SK-N-SH treated with all-trans-retinoic acid at 6 μM for 48 hours (cell line): ENCODE measurements at regions not wholly inside any gene's neighbourhood (a gene's known extent, or its start where the extent isn't known, plus 50 kb on each side); places are given as distances from the start of the nearest gene placed in this dataset.

Experiments
- ATAC-seq: fragments of 200-7000 bp; cut with Tn5 transposase; 3 replicates; pipeline ENCODE4 v1.9.1; 2020; ENCODE audit warnings: mild to moderate bottlenecking, moderate library complexity
- CREB5 ChIP-seq: fragments of 250-450 bp; sonication (Bioruptor Pico); IDR thresholded peaks from 2 replicates; pipeline ENCODE4 v1.5.1; 2020; ENCODE audit warnings: low read depth, mild to moderate bottlenecking, moderate library complexity
- CSDC2 ChIP-seq: fragments of 250-450 bp; sonication (Bioruptor Pico); IDR thresholded peaks from 2 replicates; pipeline ENCODE4 v1.5.0; 2020; ENCODE audit warnings: mild to moderate bottlenecking, moderate library complexity
- CSRNP3 ChIP-seq: fragments of 250-450 bp; sonication (Bioruptor Pico); IDR thresholded peaks from 2 replicates; pipeline ENCODE4 v1.5.1; 2021; ENCODE audit warnings: mild to moderate bottlenecking, moderate library complexity
- ESRRG ChIP-seq: fragments of 250-450 bp; sonication (Bioruptor Pico); IDR thresholded peaks from 2 replicates; pipeline ENCODE4 v1.6.1; 2021; ENCODE audit warnings: mild to moderate bottlenecking
- GLIS3 ChIP-seq: fragments of 250-450 bp; sonication (Bioruptor Pico); IDR thresholded peaks from 2 replicates; pipeline ENCODE4 v1.5.0; 2020; ENCODE audit warnings: mild to moderate bottlenecking, moderate library complexity
- ISL1 ChIP-seq: fragments of 250-450 bp; sonication (Bioruptor Pico); IDR thresholded peaks from 2 replicates; pipeline ENCODE4 v2.1.2; 2022; ENCODE audit warnings: mild to moderate bottlenecking, moderate library complexity
- OSR1 ChIP-seq: fragments of 250-450 bp; sonication (Bioruptor Pico); IDR thresholded peaks from 2 replicates; pipeline ENCODE4 v1.8.0; 2022; ENCODE audit warnings: moderate library complexity, mild to moderate bottlenecking, inconsistent platforms
- PATZ1 ChIP-seq: fragments of 250-450 bp; sonication (Bioruptor Pico); IDR thresholded peaks from 2 replicates; pipeline ENCODE4 v1.8.0; 2020; ENCODE audit warnings: mild to moderate bottlenecking, moderate library complexity, borderline replicate concordance
- POU6F1 ChIP-seq: fragments of 250-450 bp; sonication (Bioruptor Pico); IDR thresholded peaks from 2 replicates; pipeline ENCODE4 v1.8.0; 2021; ENCODE audit warnings: low read depth, mild to moderate bottlenecking, moderate library complexity, borderline replicate concordance
- PPARA ChIP-seq: fragments of 250-450 bp; sonication (Bioruptor Pico); IDR thresholded peaks from 2 replicates; pipeline ENCODE4 v1.5.0; 2020; ENCODE audit warnings: mild to moderate bottlenecking, borderline replicate concordance
- RARB ChIP-seq: fragments of 250-450 bp; sonication (Bioruptor Pico); IDR thresholded peaks from 2 replicates; pipeline ENCODE4 v1.8.0; 2021; ENCODE audit warnings: mild to moderate bottlenecking, moderate library complexity
- SNAI2 ChIP-seq: fragments of 250-450 bp; sonication (Bioruptor Pico); IDR thresholded peaks from 2 replicates; pipeline ENCODE4 v1.5.0; 2020; ENCODE audit warnings: mild to moderate bottlenecking, moderate library complexity
- TCF4 ChIP-seq: fragments of 250-450 bp; sonication (Bioruptor Pico); IDR thresholded peaks from 2 replicates; pipeline ENCODE4 v1.8.0; 2021; ENCODE audit warnings: mild to moderate bottlenecking, moderate library complexity, borderline replicate concordance
- TOX ChIP-seq: fragments of 250-450 bp; sonication (Bioruptor Pico); IDR thresholded peaks from 2 replicates; pipeline ENCODE4 v1.8.0; 2021; ENCODE audit warnings: mild to moderate bottlenecking, moderate library complexity, borderline replicate concordance
- TSHZ2 ChIP-seq: fragments of 250-450 bp; sonication (Bioruptor Pico); IDR thresholded peaks from 2 replicates; pipeline ENCODE4 v1.5.0; 2020; ENCODE audit warnings: mild to moderate bottlenecking, moderate library complexity
- ZC3H10 ChIP-seq: fragments of 250-450 bp; sonication (Bioruptor Pico); IDR thresholded peaks from 2 replicates; pipeline ENCODE4 v1.5.1; 2021; ENCODE audit warnings: mild to moderate bottlenecking, moderate library complexity
- ZFP3 ChIP-seq: fragments of 250-450 bp; sonication (Bioruptor Pico); IDR thresholded peaks from 2 replicates; pipeline ENCODE4 v1.5.0; 2020; ENCODE audit warnings: mild to moderate bottlenecking, moderate library complexity
- ZNF565 ChIP-seq: fragments of 450-650 bp; formaldehyde crosslinking; conservative IDR thresholded peaks from 2 replicates; pipeline ENCODE4 v1.5.0; 2020; ENCODE audit warnings: low read depth, mild to moderate bottlenecking, moderate library complexity
- ZNF70 ChIP-seq: fragments of 450-650 bp; formaldehyde crosslinking; IDR thresholded peaks from 2 replicates; pipeline ENCODE4 v1.5.0; 2020; ENCODE audit warnings: mild to moderate bottlenecking, moderate library complexity

GRCh38 chr7:26478550-26478949, 186.9 kb downstream of the SNX10 start:
- no peak for ATAC-seq
- TF ChIP-seq SNAI2 (CRISPR knock-in tag) (no peak), TSHZ2 (CRISPR knock-in tag) (no peak), ISL1 (CRISPR knock-in tag) (no peak), ZFP3 (no peak), CSRNP3 (no peak), ESRRG (CRISPR knock-in tag) (no peak), ZNF565 (CRISPR knock-in tag) (no peak), CSDC2 (CRISPR knock-in tag) (no peak), ZC3H10 (CRISPR knock-in tag) (no peak), PPARA (no peak), OSR1 (CRISPR knock-in tag) (no peak), TOX (CRISPR knock-in tag) (no peak)
- TF ChIP-seq, all 23 proteins: peak for 0

GRCh38 chr7:26479581-26479980, 187.9 kb downstream of the SNX10 start:
- ATAC-seq = no peak
- TF ChIP-seq GLIS3 (CRISPR knock-in tag) (no peak), CSRNP3 (no peak), TSHZ2 (CRISPR knock-in tag) (no peak), ZFP3 (no peak), ZNF565 (CRISPR knock-in tag) (no peak), RARB (CRISPR knock-in tag) (no peak), POU6F1 (CRISPR knock-in tag) (no peak), PPARA (no peak), ZC3H10 (CRISPR knock-in tag) (no peak), ESRRG (CRISPR knock-in tag) (no peak), CSDC2 (CRISPR knock-in tag) (no peak), OSR1 (CRISPR knock-in tag) (no peak), CREB5 (no peak), TCF4 (CRISPR knock-in tag) (no peak), SNAI2 (CRISPR knock-in tag) (no peak), ZNF70 (CRISPR knock-in tag) (no peak), ISL1 (CRISPR knock-in tag) (no peak), PATZ1 (CRISPR knock-in tag) (no peak), TOX (CRISPR knock-in tag) (no peak)
